MV-4-11 (cell line): ENCODE measurements at regions not wholly inside any gene's neighbourhood (a gene's known extent, or its start where the extent isn't known, plus 50 kb on each side); places are given as distances from the start of the nearest gene placed in this dataset.

ENCODE experiments used
- DNase-seq: peaks from one replicate; lab custom pipeline; 2025; lab: John Stamatoyannopoulos, UW

- DNase-seq: no peak
Observed at GRCh38 chr7:142409471-142409870, 151.6 kb upstream of the PRSS58 start.

DNA sequence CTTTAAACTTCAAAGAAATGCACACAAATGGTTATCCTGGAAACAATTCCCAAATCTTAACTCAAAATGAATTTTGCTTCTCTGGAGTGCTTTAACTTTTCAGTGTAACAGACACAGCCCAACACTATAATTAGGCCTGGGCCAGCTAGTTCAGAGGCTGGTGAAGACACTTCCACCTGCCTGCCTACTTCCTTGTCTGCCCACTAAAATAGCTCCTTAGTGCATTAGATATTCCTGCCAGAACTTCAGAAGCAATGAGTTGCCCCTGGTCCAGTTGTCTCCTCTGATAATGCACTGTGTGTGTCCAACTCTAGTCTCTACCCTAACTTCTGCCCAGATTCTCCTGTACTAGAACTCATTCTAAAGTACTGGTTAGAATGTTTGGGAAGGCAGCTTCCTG, 150.9 kb upstream of the PRSS58 start:
- no peak for DNase-seq

GRCh38 chr7:142407939-142408570, 150.2 kb upstream of the PRSS58 start:
- no peak for DNase-seq

GRCh38 chr7:142405122-142405765, 147.4 kb upstream of the PRSS58 start:
- no peak for DNase-seq

- DNase-seq: no peak
Observed at GRCh38 chr7:142401951-142402350, 144.1 kb upstream of the PRSS58 start.

DNA sequence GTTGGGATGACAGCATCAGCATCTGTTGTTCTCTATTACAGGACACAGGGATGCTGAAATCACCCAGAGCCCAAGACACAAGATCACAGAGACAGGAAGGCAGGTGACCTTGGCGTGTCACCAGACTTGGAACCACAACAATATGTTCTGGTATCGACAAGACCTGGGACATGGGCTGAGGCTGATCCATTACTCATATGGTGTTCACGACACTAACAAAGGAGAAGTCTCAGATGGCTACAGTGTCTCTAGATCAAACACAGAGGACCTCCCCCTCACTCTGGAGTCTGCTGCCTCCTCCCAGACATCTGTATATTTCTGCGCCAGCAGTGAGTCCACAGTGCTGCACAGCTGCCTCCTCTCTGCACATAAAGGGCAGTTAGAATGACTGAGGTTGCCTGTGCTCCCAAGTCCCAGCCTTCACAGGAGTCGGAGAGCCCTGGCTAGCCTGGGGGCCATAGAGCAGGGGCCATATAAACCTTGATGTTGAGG, 142.2 kb upstream of the PRSS58 start:
- DNase-seq: no peak

- peak; percentile 8 for DNase-seq
Observed at GRCh38 chr7:142391191-142391992, 133.5 kb upstream of the PRSS58 start.

GRCh38 chr7:142389544-142389943, 131.7 kb upstream of the PRSS58 start:
- DNase-seq: no peak

DNA sequence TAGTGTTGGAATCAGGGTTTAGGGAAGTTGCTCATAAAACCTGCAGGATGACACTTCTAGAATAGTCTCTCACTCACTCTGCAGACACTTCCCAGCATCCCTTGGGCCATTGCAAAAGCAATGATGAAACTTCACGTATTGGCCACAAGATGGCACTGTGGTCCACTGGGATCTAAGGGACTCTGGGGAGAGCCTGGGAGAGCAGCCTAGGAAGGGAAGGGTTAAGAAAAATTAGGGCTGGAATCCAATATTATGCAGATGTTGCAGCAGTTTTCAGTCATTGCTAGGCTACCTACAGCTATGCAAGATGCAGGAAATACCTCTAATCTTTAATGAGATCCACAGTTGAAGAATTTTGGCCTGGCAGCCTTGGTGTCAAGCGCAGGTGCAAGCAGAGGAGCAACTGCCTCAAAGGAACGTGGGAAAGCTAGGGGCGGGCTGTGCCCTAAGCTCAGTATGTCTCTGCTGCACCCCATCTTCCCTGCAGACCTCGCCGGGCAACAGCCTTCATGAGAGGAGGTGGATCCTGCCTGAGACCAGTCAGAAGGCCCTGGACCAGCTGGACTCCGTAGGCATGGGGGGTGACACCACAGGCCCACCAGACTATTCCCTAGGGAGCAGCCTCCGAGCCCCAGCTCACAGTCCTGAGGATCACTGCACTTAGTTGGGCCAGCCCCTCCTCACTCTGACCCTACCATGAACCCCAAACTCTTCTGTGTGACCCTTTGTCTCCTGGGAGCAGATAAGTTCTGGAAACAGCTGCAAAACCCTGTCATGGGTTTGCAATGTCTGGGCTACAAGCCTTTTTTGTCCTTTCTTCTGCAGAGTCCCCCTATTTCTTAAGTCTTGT, 127.9 kb upstream of the PRSS58 start:
- peak; percentile 89 for DNase-seq

- peak; percentile 95 for DNase-seq
Observed at GRCh38 chr7:142384493-142384922, 126.7 kb upstream of the PRSS58 start.

- DNase-seq: peak; percentile 58
Observed at GRCh38 chr7:142383841-142384492, 126.1 kb upstream of the PRSS58 start.

DNA sequence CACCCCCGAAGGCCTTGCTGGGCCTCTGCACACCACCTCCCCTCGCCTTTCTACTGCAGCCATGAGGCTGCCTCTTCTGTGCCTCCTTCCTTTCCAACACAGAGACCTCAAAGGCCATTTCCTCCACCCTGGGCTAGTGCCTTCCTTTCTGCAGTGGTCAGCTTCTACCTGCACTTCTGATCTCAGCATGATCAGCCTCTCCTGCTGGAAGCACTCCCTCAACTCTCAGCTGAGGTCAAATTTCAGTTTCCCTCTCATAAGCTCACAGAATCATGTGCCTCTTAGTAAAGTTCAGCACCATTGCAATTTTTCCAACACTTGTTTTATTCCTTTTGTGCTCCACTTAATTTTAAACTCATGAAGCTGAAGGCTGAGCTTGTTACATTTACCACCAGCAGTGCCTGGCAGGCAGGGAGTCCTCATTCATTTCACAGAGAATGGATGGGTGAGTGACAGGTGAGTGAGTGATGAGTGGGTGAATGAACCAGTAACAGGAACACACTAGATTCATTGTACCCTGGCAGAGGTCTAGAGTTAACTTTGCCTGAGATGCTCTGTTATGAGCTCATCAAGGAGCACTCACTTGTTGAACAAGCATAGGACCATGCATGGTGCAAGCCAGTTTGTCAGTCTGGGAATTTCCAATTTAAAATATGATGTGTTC, 124.0 kb upstream of the PRSS58 start:
- no peak for DNase-seq

DNA sequence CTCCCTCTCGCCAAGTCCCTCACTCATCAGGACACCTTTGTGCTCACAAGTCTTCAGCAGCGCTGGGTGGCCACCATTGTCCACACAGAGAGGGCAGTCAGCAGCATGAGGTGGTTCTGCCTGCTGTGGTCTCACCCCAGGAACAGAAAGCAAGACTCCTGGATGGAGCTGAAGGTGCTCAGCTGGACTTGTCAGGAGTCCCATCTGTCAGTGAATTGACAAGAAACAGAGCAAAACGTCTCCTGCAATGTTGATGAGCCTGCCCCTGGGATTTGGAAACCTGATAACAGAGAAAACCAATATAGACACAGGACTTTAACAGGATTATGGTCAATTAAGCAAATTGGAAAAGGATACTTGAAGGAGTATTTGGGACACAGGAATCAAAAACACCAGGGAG, 122.2 kb upstream of the PRSS58 start:
- no peak for DNase-seq

- DNase-seq: no peak
Observed at GRCh38 chr7:142379201-142379885, 121.5 kb upstream of the PRSS58 start.

DNA sequence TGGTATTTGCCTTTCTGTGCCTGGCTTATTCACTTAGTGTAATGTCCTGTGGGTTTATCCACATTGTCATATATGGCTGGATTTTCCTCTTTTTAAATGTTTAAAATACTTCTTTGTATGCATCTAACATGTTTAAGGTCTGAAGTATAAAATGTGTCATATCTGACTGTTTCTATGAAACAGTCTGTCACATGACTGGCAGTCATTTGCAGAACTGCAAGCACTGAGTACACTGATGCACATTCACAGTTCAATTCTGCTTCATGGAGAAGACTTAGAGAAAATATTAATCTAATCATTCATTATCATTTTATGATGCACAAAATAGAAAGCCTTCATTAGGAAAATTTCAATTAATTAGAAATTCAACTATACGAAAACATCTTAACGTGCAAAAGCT, 119.7 kb upstream of the PRSS58 start:
- no peak for DNase-seq

GRCh38 chr7:142376356-142376997, 118.6 kb upstream of the PRSS58 start:
- DNase-seq: peak; percentile 74

DNA sequence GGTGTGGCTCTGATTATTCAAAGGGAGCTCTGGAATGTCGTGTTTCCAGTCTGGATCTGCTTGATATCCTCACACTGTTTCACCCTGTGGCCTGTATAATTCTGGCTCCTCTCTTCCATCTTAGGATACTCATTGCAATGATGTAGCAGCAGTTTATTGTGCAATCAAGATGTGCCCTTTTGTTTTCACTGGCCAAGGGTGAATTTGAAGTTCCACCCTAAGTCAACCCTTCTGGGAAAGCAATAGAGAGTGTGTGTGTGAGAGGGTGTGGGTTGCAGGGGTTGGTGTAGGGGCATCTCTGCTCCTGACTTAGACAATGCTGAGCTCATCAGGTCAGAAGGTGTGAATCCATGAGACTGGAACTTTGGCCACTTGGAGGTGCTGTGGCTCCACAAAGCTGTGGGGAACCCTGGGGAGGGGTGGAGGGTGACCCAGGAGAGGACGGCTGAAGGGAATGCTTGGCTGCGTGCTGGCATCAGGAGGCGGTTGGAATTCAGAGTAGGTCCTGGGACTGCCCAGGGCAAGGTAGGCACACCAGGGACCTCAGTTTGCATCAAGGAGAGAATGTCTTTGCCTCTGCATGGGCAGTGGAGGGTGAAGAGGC, 118.0 kb upstream of the PRSS58 start:
- peak; percentile 24 for DNase-seq

DNA sequence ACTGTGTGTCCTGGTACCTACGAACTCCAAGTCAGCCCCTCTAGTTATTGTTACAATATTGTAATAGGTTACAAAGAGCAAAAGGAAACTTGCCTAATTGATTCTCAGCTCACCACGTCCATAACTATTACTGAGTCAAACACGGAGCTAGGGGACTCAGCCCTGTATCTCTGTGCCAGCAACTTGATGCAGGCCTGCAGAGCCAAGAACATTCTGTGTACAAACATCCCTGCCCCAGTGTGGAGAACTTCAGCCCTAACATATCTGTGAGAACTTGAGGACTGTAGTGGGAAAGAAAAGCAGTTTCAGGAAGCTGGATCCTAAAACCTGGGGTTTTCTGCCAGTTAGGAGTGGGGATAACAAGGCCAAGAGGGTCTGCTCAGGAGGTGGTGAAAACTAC, 114.9 kb upstream of the PRSS58 start:
- no peak for DNase-seq
